Endometrial microvascular endothelial cells (primary cell): ENCODE measurements at regions not wholly inside any gene's neighbourhood (a gene's known extent, or its start where the extent isn't known, plus 50 kb on each side); places are given as distances from the start of the nearest gene placed in this dataset.
"Not testable (repeated sequence)": the region's sequence is repeated elsewhere in the genome, so short reads cannot be mapped to it uniquely, and the experiment has no call there.

Source experiments
- in situ Hi-C: cut with HindIII; loops from 2 replicates; pipeline ENCODE4 v1.10.0; 2017; ENCODE audit warnings: low sequenced_read_pairs, low pct_unique_long_range_greater_than_20kb; ENCODE audit errors: inconsistent ontology term

DNA sequence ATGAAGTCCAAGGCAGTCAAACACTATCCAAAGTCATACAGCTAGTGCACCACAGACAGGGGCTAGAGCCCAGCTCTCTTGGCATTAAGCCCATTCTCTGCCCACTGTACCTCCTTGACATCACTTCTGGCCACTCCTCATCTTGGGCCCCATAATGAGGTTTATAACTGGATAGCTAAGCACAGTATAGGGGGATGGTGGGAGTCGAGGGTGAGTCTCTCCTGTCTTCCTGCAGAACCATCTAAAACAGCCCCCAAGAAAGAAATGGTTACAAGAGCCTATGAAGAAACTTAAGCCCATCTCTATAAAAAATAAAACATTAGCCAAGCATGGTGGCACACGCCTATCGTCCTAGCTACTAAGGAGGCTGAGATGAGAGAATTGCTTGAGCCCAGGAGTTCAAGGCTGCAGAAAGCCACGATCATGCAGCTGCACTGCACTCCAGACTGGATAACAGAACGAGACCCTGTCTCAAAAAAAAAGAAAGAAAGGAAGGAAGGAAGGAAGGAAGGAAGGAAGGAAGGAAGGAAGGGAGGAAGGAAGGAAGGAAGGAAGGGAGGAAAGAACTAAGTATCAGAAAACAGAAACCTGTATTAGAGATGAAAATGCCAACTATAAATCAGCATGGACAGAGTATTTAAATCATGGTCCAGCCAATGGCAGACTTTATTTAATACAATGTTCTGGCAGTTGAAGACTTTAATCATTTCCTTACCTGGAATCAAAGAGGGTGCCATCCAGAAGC is 134.3 kb upstream of the VOPP1 start:
- in situ Hi-C loops, result not testable (repeated sequence)

- in situ Hi-C loops, result not testable (repeated sequence)
Measured at GRCh38 chr7:55705728-55706450, 133.6 kb upstream of the VOPP1 start.

- in situ Hi-C loops, result not testable (repeated sequence)
Measured at GRCh38 chr7:55702831-55703230, 130.5 kb upstream of the VOPP1 start.

DNA sequence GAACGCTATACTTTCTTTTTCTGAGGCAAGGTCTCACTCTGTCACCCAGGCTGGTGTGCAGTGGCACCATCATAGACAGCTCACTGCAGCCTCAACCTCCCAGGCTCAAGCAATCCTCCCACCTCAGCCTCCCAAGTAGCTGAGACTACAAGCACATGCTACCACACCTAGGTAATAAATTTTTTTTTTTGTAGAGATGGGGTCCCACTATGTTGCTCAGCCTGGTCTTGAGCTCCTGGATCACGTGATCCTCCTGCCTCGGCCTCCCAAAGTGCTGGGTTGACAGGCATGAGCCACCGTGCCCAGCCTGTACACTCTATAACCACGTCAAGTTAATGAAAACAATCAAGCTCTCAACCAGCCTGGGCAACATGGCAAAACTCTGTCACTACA is 127.1 kb upstream of the VOPP1 start:
- in situ Hi-C loops, result not testable (repeated sequence)

- in situ Hi-C loops, result not testable (repeated sequence)
Measured at GRCh38 chr7:55698607-55699449, 126.5 kb upstream of the VOPP1 start.

- in situ Hi-C loops, result not testable (repeated sequence)
Measured at GRCh38 chr7:55695893-55696701, 123.8 kb upstream of the VOPP1 start.

DNA sequence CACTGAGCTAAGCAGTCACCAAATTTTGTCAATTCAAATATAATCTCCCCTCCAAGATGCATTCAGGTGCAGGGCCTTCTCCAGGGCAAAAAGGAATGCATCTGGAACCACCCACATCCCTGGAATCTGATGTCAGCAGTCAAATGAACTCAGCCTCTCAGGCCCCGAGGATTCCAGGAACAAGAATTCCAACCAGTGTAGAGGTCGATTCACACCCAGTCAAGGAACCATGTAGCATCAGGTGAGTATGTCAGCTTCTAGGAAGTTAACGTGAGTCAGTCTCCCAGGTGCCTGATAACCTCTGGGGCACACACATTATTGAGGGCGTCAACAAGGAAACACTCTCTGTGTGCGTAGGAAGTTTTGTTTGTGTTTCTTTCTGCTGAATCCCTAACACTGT is 122.2 kb upstream of the VOPP1 start:
- in situ Hi-C loops, result not testable (repeated sequence)

DNA sequence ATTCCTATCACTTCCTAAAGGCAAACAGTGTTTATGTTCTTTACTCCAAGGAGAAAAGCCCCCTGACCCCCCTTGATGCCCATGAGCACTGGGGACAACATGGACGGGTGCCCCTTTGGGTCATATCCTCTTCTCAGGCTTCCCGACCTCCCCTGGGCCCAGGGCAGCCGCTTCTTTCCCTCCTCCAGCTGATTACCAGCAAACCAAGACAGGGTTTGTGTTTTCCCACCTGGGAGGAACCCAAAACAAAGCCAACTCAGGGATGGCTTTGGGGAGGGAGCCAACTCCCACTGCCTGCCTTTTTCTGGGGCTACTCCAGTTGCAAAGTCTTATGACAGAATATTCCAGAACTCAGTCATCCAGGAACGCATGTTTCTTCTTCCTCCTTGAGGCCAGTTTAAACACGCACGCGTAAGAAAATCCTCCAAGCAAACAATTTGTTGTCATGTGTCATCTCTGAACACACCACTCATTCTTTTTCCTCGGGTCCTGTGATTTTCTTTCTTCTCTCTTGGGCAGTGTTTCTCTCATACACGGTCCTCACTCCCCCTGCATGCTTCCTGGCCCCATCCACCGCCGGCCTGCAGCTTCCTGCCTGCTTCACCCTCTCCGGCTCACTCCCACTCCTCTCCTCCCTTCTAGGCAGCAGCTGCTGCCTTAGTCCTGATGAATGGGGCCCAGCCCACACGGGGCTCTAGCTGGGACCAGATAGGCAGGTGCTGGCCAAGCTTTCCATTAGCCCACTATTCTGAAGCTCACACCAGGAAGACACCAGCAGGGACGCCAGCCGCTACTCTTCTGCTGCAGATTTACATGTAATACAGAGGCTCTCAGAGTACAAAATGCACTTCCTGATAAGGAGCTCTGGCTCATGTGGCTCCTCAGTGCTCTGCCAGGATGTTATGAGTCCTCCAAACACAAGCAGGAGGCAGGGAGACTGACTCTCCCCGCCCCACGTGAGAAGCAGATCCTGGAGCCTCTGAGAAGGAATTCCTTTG is 116.7 kb upstream of the VOPP1 start:
- in situ Hi-C loops, result not testable (repeated sequence)

GRCh38 chr7:55688261-55688660 is 116.0 kb upstream of the VOPP1 start:
- in situ Hi-C loops, result not testable (repeated sequence)

DNA sequence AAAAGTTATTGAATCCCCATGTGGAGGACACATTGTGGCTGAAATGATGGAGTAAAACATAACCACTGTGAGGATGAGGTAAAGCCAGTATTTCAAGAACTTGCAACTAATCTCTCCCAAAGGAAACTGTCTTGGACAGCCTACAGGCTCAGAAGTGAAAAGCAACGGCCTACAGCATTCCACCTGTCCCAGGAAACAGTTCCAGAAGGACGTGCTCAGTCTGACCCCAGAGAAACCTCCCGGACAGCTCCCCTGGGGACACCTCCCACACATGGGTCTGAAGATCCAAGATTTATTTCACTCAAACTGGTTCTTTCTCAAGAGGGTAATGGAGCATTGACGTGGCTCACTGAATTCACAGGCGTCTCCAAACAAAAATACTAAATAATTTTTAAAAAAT is 115.0 kb upstream of the VOPP1 start:
- in situ Hi-C loops, result not testable (repeated sequence)

- in situ Hi-C loops, result not testable (repeated sequence)
Measured at GRCh38 chr7:55686771-55687170, 114.5 kb upstream of the VOPP1 start.

DNA sequence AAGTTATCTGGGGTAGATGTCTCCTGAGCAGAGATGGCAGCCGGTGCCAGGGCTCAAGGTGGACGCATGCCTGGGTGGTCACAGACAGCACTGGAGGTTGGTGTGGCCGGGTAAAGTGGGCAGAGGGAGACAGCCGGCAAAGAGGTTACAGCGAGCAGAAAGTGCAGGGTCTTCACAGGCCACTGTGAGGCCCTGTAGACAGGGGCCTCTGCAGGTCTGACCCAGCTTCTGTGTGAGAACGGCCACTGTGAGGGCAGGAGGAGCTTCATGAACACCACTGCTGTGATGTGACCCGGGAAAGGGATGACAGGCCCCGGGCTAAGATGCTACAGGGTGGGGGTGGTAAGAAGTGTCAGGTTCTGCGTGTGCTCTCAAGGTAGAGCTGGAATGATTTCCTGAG is 111.2 kb upstream of the VOPP1 start:
- in situ Hi-C loops, result not testable (repeated sequence)

- in situ Hi-C loops, result not testable (repeated sequence)
Measured at GRCh38 chr7:55675589-55675988, 103.3 kb upstream of the VOPP1 start.

DNA sequence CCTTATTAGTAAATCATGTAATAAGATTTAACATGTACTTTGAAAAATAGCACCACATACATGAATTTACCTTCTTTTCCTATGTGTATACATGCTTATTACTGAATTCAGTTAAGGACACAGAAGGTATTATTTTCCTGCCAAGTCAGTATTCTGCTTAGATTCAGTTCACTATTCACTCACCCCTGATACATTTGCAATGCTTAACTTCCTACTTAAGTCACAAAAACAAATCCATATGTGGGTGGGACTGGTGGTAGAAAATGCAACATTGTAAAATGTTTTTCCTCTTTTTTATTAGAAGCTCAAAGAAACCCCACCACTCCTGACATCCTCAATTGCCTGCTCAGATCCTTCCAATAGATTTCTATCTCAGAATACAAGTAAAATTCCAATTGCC is 101.2 kb upstream of the VOPP1 start:
- in situ Hi-C loops, result not testable (repeated sequence)

DNA sequence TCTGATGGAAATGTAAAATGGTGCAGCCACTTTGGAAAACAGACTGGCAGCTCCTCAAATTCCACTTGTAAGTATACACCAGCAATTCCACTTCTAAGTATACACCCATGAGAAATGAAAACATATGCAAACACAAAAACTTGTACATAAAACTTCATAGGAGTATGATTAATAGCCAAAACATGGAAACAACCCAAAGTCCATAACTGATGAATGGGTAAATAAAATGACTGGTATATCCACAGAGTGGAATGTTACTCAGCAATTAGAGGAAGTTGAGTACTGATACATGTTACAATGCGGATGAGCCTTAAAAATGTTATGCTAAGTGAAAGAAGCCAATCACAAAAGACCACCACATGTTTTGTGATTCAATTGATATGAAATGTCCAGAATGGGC is 99.8 kb upstream of the VOPP1 start:
- in situ Hi-C loops, result not testable (repeated sequence)

DNA sequence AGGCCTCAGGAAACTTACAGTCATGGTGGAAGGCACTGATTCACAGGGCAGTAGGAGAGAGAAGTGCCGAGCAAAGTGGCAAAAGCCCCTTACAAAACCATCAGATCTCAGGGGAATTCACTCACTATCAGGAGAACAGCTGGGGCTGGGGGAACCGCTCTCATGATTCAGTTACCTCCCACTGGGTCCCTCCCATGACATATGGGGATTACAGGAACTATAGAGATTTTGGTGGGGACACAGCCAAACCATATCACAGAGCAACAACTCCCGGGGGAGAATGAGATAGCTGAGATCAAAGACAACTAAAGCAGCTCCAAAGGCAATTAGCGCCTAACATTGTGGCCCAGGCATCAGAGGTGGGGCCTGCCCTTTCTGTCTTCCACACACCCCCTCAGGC is 85.4 kb upstream of the VOPP1 start:
- in situ Hi-C loops, result no loop called here

- in situ Hi-C loops, result no loop called here
Measured at GRCh38 chr7:55651057-55651456, 78.8 kb upstream of the VOPP1 start.

- in situ Hi-C loops, result loop anchor here (25.0 kb wide), 1 partner anchor 413 kb away; the partner anchor contains the start of genes CCT6A, PSPH and SUMF2
Measured at GRCh38 chr7:55649238-55649637, 76.9 kb upstream of the VOPP1 start.
